Ovary (tissue), 7 donors: ENCODE measurements at regions not wholly inside any gene's neighbourhood (a gene's known extent, or its start where the extent isn't known, plus 50 kb on each side); places are given as distances from the start of the nearest gene placed in this dataset.

Experiments used
- DNase-seq, 5 donors: peaks; one replicate each; pipeline ENCODE4 v3.0.0-alpha.2; 2019 to 2020
- H3K27ac ChIP-seq, 2 donors: fragments of 200-600 bp; one replicate each; pipeline versions ENCODE4 v1.5.1 to v1.8.0; 2019 to 2022
- H3K27me3 ChIP-seq: fragments of 200-600 bp; one replicate; pipeline ENCODE4 v1.8.0; 2022
- H3K36me3 ChIP-seq: fragments of 200-600 bp; sonication (generic); one replicate; pipeline ENCODE4 v1.5.1; 2019
- H3K4me1 ChIP-seq: one replicate; pipeline ENCODE4 v1.8.1; 2013; ENCODE audit warnings: mild to moderate bottlenecking, moderate library complexity; ENCODE audit not compliant: insufficient read depth
- H3K4me3 ChIP-seq: fragments of 200-600 bp; sonication (generic); one replicate; pipeline ENCODE4 v1.5.1; 2017
- H3K9me3 ChIP-seq, 2 donors: fragments of 200-600 bp in 1 of 2; sonication (generic) in 1 of 2; one replicate each; pipeline versions ENCODE4 v1.5.1 to v1.8.1; 2013 to 2019; ENCODE audit warnings: mild to moderate bottlenecking in 1 of 2, moderate library complexity in 1 of 2
- CTCF ChIP-seq, 3 donors: fragments of 450-650 bp in 2 of 3; fragments of 200-600 bp in 1 of 3; IDR thresholded peaks; one replicate each; pipeline versions ENCODE4 v1.5.1 to v1.8.0; 2016 to 2022; ENCODE audit warnings: antibody characterized with exemption in 3 of 3, mild to moderate bottlenecking in 1 of 3
- EP300 ChIP-seq: sonication (generic); formaldehyde crosslinking; IDR thresholded peaks from one replicate; pipeline ENCODE4 v1.6.1; 2017; ENCODE audit warnings: antibody characterized with exemption
- POLR2A ChIP-seq: fragments of 450-650 bp; IDR thresholded peaks from one replicate; pipeline ENCODE4 v1.6.1; 2017; ENCODE audit warnings: antibody characterized with exemption, mild to moderate bottlenecking, moderate library complexity
- WGBS, 3 donors: extraction: QIAGEN DNeasy Blood & Tissue Kit in 1 of 3; methylation state at CpG; one replicate each; pipeline versions ENCODE4 v1.1.5 to v1.1.7; 2013 to 2017; 5-methylcytosine and 5-hydroxymethylcytosine counted together
- intact Hi-C, 4 donors: fragments of 100-400 bp; cut with DNase I; formaldehyde crosslinking; loops; one replicate each; pipeline versions ENCODE4 v1.11.0 to v1.15.1; 2022 to 2023
- donor health status: DM: no; HTN: no; CAD: no; lungs with moderate emphysema.
- donor health status: DM: no; HTN: no; CAD: no.
- donor health status: Bipolar disorder and iron deficiency.
- donor health status: DM: no; HTN: no; CAD: no.
- donor health status: DM: yes; HTN: yes; CAD: no.

GRCh38 chr13:47673009-47673850 lies 327.8 kb downstream of the SUCLA2 start:
- DNase-seq = no peak
- 22 to 32% (median 24%) methylated on average over 5 of the region's 5 CpGs for WGBS, 3 donors
- H3K27me3 ChIP-seq = no peaks in the 10 kb centered on the region
- H3K9me3 ChIP-seq = no peaks in the 10 kb centered on the region
- no peak overlapping the region for H3K4me3 ChIP-seq
- H3K27ac ChIP-seq = no peak overlapping the region
- no peak for TF ChIP-seq EP300
- TF ChIP-seq POLR2A = no peak
- no peak for TF ChIP-seq CTCF (IDR thresholded peaks at IDR 0.05)
- H3K36me3 ChIP-seq = no peaks in the 10 kb centered on the region
- H3K4me1 ChIP-seq = no peaks in the 10 kb centered on the region
- intact Hi-C loops = no loop called here

- H3K27ac ChIP-seq = no peak overlapping the region
- no peaks in the 10 kb centered on the region for H3K27me3 ChIP-seq
- intact Hi-C loops = no loop called here
- 17 to 30% (median 26%) methylated on average over 3 of the region's 3 CpGs for WGBS, 3 donors
- H3K9me3 ChIP-seq = no peaks in the 10 kb centered on the region
- H3K36me3 ChIP-seq = no peaks in the 10 kb centered on the region
- H3K4me1 ChIP-seq = no peaks in the 10 kb centered on the region
- no peak overlapping the region for H3K4me3 ChIP-seq
- DNase-seq = no peak
- TF ChIP-seq POLR2A = no peak
- no peak for TF ChIP-seq CTCF (IDR thresholded peaks at IDR 0.05)
- TF ChIP-seq EP300 = no peak
These were observed 328.6 kb downstream of the SUCLA2 start for GRCh38 chr13:47672245-47673008.

GRCh38 chr13:47671776-47672175 lies 329.3 kb downstream of the SUCLA2 start:
- Histone ChIP-seq H3K36me3 (no peaks in the 10 kb centered on the region), H3K4me1 (no peaks in the 10 kb centered on the region), H3K27ac (no peak overlapping the region), H3K9me3 (no peaks in the 10 kb centered on the region), H3K27me3 (no peaks in the 10 kb centered on the region), H3K4me3 (no peak overlapping the region)
- DNase-seq = no peak
- intact Hi-C loops = no loop called here
- TF ChIP-seq EP300 (no peak), POLR2A (no peak), CTCF (IDR thresholded peaks at IDR 0.05) (no peak)
- WGBS, 3 donors = 82 to 84% (median 83%) methylated on average over 3 of the region's 3 CpGs

GRCh38 chr13:47665043-47665442 lies 336.0 kb downstream of the SUCLA2 start:
- no peak for DNase-seq
- WGBS, 3 donors = 73 to 74% (median 73%) methylated on average over 3 of the region's 3 CpGs
- intact Hi-C loops = no loop called here
- H3K4me1 ChIP-seq = no peaks in the 10 kb centered on the region
- H3K27ac ChIP-seq = no peak overlapping the region
- no peaks in the 10 kb centered on the region for H3K27me3 ChIP-seq
- no peak overlapping the region for H3K4me3 ChIP-seq
- H3K36me3 ChIP-seq = no peaks in the 10 kb centered on the region
- no peak for TF ChIP-seq EP300
- no peak for TF ChIP-seq CTCF (IDR thresholded peaks at IDR 0.05)
- TF ChIP-seq POLR2A = no peak
- no peaks in the 10 kb centered on the region for H3K9me3 ChIP-seq
